ENCODE measurements at regions not wholly inside any gene's neighbourhood (a gene's known extent, or its start where the extent isn't known, plus 50 kb on each side); places are given as distances from the start of the nearest gene placed in this dataset.

DNA sequence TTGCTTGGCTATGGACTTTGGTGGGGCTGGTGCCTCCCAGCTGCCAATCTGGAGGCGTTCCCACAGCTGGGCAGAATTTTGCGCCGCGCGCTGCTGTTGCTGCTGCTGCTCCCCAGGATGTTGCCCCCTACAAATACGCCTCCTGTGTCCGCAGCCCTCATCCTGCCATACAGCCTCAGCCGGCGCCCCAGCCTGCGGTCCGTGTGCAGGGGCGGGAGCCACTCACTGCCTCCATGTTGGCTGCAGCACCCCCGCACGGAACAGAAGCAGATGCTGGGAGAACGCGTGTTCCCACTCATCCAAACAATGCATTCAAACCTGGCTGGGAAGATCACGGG lies 197.7 kb upstream of the MCTP2 start:
- intact Hi-C loops (cut with DNase I; ENCODE audit: low total_unique reads), result no loop called here
- TF ChIP-seq, protein P1, sequence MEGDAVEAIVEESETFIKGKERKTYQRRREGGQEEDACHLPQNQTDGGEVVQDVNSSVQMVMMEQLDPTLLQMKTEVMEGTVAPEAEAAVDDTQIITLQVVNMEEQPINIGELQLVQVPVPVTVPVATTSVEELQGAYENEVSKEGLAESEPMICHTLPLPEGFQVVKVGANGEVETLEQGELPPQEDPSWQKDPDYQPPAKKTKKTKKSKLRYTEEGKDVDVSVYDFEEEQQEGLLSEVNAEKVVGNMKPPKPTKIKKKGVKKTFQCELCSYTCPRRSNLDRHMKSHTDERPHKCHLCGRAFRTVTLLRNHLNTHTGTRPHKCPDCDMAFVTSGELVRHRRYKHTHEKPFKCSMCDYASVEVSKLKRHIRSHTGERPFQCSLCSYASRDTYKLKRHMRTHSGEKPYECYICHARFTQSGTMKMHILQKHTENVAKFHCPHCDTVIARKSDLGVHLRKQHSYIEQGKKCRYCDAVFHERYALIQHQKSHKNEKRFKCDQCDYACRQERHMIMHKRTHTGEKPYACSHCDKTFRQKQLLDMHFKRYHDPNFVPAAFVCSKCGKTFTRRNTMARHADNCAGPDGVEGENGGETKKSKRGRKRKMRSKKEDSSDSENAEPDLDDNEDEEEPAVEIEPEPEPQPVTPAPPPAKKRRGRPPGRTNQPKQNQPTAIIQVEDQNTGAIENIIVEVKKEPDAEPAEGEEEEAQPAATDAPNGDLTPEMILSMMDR (IDR thresholded peaks at IDR 0.05 in 4 of 5, conservative IDR thresholded peaks at IDR 0.05 in 1 of 5), result no peak
- TF ChIP-seq POLR2A (IDR thresholded peaks at IDR 0.05), result no peak
- Histone ChIP-seq H3K27me3 (no peaks in the 10 kb centered on the region), H3K27ac (no peak overlapping the region), H3K4me1 (no peaks in the 10 kb centered on the region), H3K4me3 (no peak overlapping the region), H3K36me3 (no peaks in the 10 kb centered on the region), H3K9me3 (no peaks in the 10 kb centered on the region)
- in situ Hi-C loops (cut with MboI; ENCODE audit: low sequenced_read_pairs in 4 of 4), result no loop called here
- no peak for ATAC-seq
- no peak for DNase-seq

DNA sequence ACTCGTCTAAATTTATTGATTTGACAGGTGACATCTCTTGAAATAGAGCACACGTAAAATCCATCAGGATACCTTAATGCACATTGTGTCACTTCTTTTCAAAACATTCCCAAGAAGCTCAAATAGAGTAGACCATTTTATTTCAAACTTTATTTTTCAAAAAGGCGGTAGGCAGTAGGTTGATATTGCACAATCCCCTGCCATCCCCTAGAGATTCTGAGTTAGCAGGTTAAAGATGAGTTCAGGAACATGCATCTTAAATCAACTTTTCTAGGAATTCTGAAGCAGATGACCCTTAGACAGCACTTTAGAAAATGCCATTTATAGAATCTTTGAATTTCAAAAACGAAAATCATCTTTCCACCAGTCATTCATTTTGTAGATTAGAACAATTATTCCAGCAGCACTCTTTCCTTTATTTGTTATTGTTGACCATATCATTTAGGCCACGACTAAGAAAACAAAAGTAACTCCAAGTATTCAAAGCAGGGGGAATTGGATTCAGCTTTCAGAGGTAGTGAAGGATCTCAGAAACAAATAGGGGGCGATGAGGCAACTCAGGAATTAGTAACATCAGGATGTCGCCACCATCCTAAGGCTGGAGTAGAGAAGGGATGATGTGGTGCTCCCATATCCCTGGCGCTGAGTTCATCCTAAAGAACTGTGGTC lies 198.2 kb upstream of the MCTP2 start:
- no peaks in the 10 kb centered on the region for H3K36me3 ChIP-seq
- H3K27ac ChIP-seq, result no peak overlapping the region
- no peaks in the 10 kb centered on the region for H3K27me3 ChIP-seq
- H3K9me3 ChIP-seq, result no peaks in the 10 kb centered on the region
- H3K4me3 ChIP-seq, result no peak overlapping the region
- in situ Hi-C loops (cut with MboI; ENCODE audit: low sequenced_read_pairs in 4 of 4) (no loop called here), intact Hi-C loops (cut with DNase I; ENCODE audit: low total_unique reads) (no loop called here)
- no peaks in the 10 kb centered on the region for H3K4me1 ChIP-seq
- TF ChIP-seq POLR2A (IDR thresholded peaks at IDR 0.05), result no peak
- TF ChIP-seq, protein P1 (IDR thresholded peaks at IDR 0.05 in 4 of 5, conservative IDR thresholded peaks at IDR 0.05 in 1 of 5), result no peak
- ATAC-seq (no peak), DNase-seq (no peak)

DNA sequence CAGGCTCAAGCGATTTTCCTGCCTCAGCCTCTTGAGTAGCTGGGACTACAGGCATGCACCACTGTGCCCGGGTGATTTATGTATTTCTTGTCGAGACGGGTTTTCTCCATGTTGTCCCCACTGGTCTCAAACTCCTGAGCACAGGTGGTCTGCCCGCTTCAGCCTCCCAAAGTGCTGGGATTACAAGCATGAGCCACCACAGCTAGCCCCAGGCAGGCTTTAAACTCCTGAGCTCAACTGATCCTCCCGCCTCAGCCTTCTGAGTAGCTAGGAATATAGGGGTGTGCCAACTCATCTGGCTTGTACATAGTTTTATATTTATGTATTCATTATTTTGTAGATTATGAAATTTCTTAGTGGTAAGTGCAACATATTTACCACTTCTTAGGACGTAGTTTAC lies 198.8 kb upstream of the MCTP2 start:
- in situ Hi-C loops (cut with MboI; ENCODE audit: low sequenced_read_pairs in 4 of 4), result no loop called here
- no peak for DNase-seq
- Histone ChIP-seq H3K4me1 (no peaks in the 10 kb centered on the region), H3K27ac (no peak overlapping the region), H3K27me3 (no peaks in the 10 kb centered on the region), H3K4me3 (no peak overlapping the region), H3K36me3 (no peaks in the 10 kb centered on the region), H3K9me3 (no peaks in the 10 kb centered on the region)
- ATAC-seq, result no peak
- no peak for TF ChIP-seq POLR2A (IDR thresholded peaks at IDR 0.05)
- TF ChIP-seq, protein P1 (IDR thresholded peaks at IDR 0.05 in 4 of 5, conservative IDR thresholded peaks at IDR 0.05 in 1 of 5), result no peak
- intact Hi-C loops (cut with DNase I; ENCODE audit: low total_unique reads), result no loop called here

DNA sequence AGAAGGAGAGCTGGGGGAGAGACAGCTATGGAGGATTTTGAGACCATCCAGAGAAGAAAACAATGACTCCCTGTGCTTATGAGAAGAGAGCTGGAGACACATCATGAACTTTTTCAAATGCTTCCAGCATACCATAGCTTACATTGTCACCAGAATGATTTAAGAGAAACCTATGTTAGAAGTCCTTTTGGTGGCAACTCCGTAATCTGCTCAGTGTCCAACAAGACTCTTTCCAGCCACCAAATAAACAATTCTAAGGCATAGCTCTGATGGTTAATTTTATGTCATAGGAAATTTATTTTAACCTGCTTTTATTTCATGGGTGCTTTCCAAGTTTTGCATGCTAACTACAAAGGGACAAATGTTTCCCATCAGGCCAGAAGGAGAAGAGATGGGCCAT lies 200.3 kb upstream of the MCTP2 start:
- in situ Hi-C loops (cut with MboI; ENCODE audit: low sequenced_read_pairs in 4 of 4) (no loop called here), intact Hi-C loops (cut with DNase I; ENCODE audit: low total_unique reads) (no loop called here)
- TF ChIP-seq, protein P1 (IDR thresholded peaks at IDR 0.05 in 4 of 5, conservative IDR thresholded peaks at IDR 0.05 in 1 of 5), result no peak
- TF ChIP-seq POLR2A (IDR thresholded peaks at IDR 0.05), result no peak
- DNase-seq, result no peak
- no peak for ATAC-seq
- Histone ChIP-seq H3K4me3 (no peak overlapping the region), H3K27ac (no peak overlapping the region), H3K36me3 (no peaks in the 10 kb centered on the region), H3K4me1 (no peaks in the 10 kb centered on the region), H3K9me3 (no peaks in the 10 kb centered on the region), H3K27me3 (no peaks in the 10 kb centered on the region)

DNA sequence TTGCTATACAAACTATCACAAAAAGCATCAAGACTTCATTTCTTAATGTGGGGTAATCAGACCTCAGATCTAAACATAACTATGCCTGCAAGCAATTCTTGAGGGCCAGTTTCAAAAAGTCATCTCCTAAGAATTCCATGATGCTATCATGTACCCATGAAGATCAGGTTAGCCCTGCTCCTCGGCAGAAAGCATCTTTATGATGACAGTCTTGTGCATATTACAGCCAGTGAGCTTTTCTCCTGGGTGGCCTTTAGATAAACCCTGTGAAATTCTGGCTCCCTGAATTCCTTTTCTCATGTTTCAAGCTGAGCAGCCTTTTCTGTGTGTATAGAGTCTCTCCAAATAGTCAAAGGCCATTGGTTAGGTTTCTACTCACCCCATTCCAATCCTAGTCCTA lies 201.9 kb upstream of the MCTP2 start:
- H3K36me3 ChIP-seq, result no peaks in the 10 kb centered on the region
- no peak overlapping the region for H3K4me3 ChIP-seq
- H3K4me1 ChIP-seq, result no peaks in the 10 kb centered on the region
- H3K27ac ChIP-seq, result no peak overlapping the region
- TF ChIP-seq POLR2A (IDR thresholded peaks at IDR 0.05), result no peak
- TF ChIP-seq, protein P1 (IDR thresholded peaks at IDR 0.05 in 4 of 5, conservative IDR thresholded peaks at IDR 0.05 in 1 of 5), result no peak
- no peaks in the 10 kb centered on the region for H3K9me3 ChIP-seq
- DNase-seq, result no peak
- no peaks in the 10 kb centered on the region for H3K27me3 ChIP-seq
- intact Hi-C loops (cut with DNase I; ENCODE audit: low total_unique reads), result no loop called here
- in situ Hi-C loops (cut with MboI; ENCODE audit: low sequenced_read_pairs in 4 of 4), result no loop called here
- no peak for ATAC-seq

All from gastrocnemius medialis (tissue), 4 donors.